ENCODE measurements at regions not wholly inside any gene's neighbourhood (a gene's known extent, or its start where the extent isn't known, plus 50 kb on each side); places are given as distances from the start of the nearest gene placed in this dataset.

DNA sequence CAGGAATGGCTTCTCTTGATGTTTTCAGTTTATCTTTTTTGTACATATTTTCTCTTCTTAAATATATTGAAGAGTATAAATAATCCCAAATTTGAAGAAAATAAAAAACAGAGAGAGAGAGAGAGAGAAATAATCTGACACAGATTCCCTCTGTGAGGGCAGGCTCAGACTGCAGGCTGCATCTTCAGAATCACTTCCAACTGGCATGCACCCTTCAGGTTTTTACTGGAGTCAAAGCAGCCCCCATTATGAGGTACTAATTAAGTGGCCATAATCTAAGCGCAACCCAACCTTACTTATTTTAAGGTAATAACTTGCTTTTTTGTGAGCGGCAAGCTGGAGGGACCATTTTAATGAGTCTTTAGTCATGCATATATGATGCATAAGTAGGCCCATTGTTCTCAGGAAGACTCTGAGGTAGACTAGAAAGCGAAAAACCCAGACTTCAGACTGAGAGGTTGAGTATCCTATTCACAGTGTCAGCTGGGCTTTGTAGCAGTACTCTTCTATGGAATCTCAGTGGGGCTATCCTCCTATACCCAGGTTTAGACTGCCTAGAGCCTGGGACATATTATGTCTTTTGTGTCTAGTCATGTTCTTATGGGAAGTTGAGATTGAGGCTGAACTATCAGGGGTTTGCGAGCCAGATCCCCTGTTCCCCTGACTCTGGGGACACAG, 167.4 kb downstream of the SP3 start:
- TF ChIP-seq, protein P1, sequence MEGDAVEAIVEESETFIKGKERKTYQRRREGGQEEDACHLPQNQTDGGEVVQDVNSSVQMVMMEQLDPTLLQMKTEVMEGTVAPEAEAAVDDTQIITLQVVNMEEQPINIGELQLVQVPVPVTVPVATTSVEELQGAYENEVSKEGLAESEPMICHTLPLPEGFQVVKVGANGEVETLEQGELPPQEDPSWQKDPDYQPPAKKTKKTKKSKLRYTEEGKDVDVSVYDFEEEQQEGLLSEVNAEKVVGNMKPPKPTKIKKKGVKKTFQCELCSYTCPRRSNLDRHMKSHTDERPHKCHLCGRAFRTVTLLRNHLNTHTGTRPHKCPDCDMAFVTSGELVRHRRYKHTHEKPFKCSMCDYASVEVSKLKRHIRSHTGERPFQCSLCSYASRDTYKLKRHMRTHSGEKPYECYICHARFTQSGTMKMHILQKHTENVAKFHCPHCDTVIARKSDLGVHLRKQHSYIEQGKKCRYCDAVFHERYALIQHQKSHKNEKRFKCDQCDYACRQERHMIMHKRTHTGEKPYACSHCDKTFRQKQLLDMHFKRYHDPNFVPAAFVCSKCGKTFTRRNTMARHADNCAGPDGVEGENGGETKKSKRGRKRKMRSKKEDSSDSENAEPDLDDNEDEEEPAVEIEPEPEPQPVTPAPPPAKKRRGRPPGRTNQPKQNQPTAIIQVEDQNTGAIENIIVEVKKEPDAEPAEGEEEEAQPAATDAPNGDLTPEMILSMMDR (IDR thresholded peaks at IDR 0.05) = no peak
- no peak for TF ChIP-seq POLR2A (IDR thresholded peaks at IDR 0.05)
- H3K4me3 ChIP-seq = no peak overlapping the region
- no peaks in the 10 kb centered on the region for H3K9me3 ChIP-seq
- no peak overlapping the region for H3K27ac ChIP-seq
- H3K4me1 ChIP-seq = no peaks in the 10 kb centered on the region
- DNase-seq = no peak
- H3K27me3 ChIP-seq = no peaks in the 10 kb centered on the region
- H3K36me3 ChIP-seq = no peaks in the 10 kb centered on the region

GRCh38 chr2:173802518-173802917, 162.7 kb downstream of the SP3 start:
- no peak for DNase-seq
- Histone ChIP-seq H3K4me3 (no peak overlapping the region), H3K27me3 (no peaks in the 10 kb centered on the region), H3K9me3 (no peaks in the 10 kb centered on the region), H3K36me3 (no peaks in the 10 kb centered on the region), H3K4me1 (no peaks in the 10 kb centered on the region), H3K27ac (no peak overlapping the region)
- TF ChIP-seq, protein P1 (IDR thresholded peaks at IDR 0.05) = no peak
- TF ChIP-seq POLR2A (IDR thresholded peaks at IDR 0.05) = no peak

- Histone ChIP-seq H3K9me3 (no peaks in the 10 kb centered on the region), H3K4me3 (no peak overlapping the region), H3K27me3 (no peaks in the 10 kb centered on the region), H3K4me1 (no peaks in the 10 kb centered on the region), H3K27ac (no peak overlapping the region), H3K36me3 (no peaks in the 10 kb centered on the region)
- DNase-seq = no peak
- TF ChIP-seq, protein P1 (IDR thresholded peaks at IDR 0.05) = no peak
- TF ChIP-seq POLR2A (IDR thresholded peaks at IDR 0.05) = no peak
Measured at GRCh38 chr2:173803449-173803848, 161.7 kb downstream of the SP3 start.

DNA sequence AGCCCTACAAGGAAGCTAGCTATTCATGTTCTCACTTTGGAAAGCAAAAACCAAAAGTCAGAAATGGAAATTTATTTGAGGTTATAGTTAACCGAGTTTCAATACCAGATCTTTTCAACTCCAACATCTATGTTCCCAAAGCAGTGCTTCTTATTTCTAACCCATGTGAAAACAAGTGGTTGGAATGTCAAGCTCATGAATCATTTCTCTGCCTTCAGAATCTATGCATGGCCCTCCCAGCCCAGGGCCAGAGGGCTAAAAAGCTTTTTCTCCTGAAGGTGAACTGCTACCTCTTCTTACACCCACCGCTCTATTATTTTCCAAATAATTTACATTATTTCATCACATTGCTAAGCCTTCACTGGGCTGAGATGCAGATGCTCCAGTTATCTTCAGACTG, 158.4 kb downstream of the SP3 start:
- H3K36me3 ChIP-seq = no peaks in the 10 kb centered on the region
- no peaks in the 10 kb centered on the region for H3K9me3 ChIP-seq
- TF ChIP-seq, protein P1 (IDR thresholded peaks at IDR 0.05) = no peak
- TF ChIP-seq POLR2A (IDR thresholded peaks at IDR 0.05) = no peak
- H3K27me3 ChIP-seq = no peaks in the 10 kb centered on the region
- no peak overlapping the region for H3K27ac ChIP-seq
- no peak for DNase-seq
- H3K4me1 ChIP-seq = no peaks in the 10 kb centered on the region
- no peak overlapping the region for H3K4me3 ChIP-seq

DNA sequence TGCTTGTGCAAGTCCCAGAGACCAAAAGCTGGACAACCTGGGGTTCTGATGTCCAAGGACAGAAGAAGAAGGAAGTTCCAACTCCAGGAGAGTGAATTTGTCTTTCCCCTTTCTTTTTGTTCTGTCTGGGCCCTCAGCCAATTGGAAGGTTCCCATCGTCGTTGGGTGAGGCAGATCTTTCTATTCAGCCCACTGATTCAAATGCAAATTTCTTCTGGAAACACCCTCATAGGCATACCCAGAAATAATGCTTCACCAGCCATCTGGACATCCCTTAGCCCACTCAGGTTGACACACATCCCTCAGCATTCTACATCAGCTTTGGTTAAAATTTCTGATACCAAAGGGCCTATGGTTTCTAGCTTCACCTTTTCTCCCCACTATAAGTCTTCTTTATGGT, 156.5 kb downstream of the SP3 start:
- H3K36me3 ChIP-seq = no peaks in the 10 kb centered on the region
- H3K27me3 ChIP-seq = no peaks in the 10 kb centered on the region
- H3K4me1 ChIP-seq = no peaks in the 10 kb centered on the region
- no peaks in the 10 kb centered on the region for H3K9me3 ChIP-seq
- DNase-seq = no peak
- H3K27ac ChIP-seq = no peak overlapping the region
- H3K4me3 ChIP-seq = no peak overlapping the region
- TF ChIP-seq, protein P1 (IDR thresholded peaks at IDR 0.05) = no peak
- no peak for TF ChIP-seq POLR2A (IDR thresholded peaks at IDR 0.05)

DNA sequence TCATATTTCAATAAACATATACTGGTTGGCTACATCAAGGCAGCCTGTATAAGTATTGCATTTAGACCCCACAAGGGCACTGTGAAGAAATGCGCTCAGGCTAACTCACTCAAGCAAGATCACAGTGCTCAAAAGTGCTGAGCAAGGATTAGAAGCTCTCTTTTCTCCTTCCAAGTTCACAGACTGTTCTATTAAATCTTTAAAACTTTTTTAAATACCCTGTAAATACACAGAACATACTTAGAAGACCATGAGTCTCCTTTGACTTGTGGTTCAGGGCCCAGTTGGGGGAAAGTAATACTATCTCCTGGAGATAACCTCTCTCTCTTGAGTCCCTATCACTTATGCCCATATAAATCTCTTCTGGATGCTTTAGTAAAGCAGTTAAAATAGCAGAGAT, 152.9 kb downstream of the SP3 start:
- Histone ChIP-seq H3K4me1 (no peaks in the 10 kb centered on the region), H3K27ac (no peak overlapping the region), H3K9me3 (no peaks in the 10 kb centered on the region), H3K36me3 (no peaks in the 10 kb centered on the region), H3K4me3 (no peak overlapping the region), H3K27me3 (no peaks in the 10 kb centered on the region)
- TF ChIP-seq, protein P1 (IDR thresholded peaks at IDR 0.05) = no peak
- TF ChIP-seq POLR2A (IDR thresholded peaks at IDR 0.05) = no peak
- DNase-seq = no peak
